ENCODE measurements at regions not wholly inside any gene's neighbourhood (a gene's known extent, or its start where the extent isn't known, plus 50 kb on each side); places are given as distances from the start of the nearest gene placed in this dataset.

- no peaks in the 10 kb centered on the region for H3F3A ChIP-seq (ENCODE audit: low read depth)
- H3K9ac ChIP-seq (ENCODE audit: low read depth, low read length, poor library complexity, severe bottlenecking), result no peak overlapping the region
- no peaks in the 10 kb centered on the region for H3K4me1 ChIP-seq (ENCODE audit: insufficient read depth, low read length, poor library complexity, severe bottlenecking)
- H3K4me3 ChIP-seq (ENCODE audit: low read length, poor library complexity, severe bottlenecking), result no peak overlapping the region
- no peaks in the 10 kb centered on the region; the same call in 1 of the 2 replicates for H3K9me3 ChIP-seq (ENCODE audit: insufficient read depth, low read depth, low read length)
- no peaks in the 10 kb centered on the region for H3K36me3 ChIP-seq (ENCODE audit: insufficient read depth, low read length)
- TF ChIP-seq, protein P1, sequence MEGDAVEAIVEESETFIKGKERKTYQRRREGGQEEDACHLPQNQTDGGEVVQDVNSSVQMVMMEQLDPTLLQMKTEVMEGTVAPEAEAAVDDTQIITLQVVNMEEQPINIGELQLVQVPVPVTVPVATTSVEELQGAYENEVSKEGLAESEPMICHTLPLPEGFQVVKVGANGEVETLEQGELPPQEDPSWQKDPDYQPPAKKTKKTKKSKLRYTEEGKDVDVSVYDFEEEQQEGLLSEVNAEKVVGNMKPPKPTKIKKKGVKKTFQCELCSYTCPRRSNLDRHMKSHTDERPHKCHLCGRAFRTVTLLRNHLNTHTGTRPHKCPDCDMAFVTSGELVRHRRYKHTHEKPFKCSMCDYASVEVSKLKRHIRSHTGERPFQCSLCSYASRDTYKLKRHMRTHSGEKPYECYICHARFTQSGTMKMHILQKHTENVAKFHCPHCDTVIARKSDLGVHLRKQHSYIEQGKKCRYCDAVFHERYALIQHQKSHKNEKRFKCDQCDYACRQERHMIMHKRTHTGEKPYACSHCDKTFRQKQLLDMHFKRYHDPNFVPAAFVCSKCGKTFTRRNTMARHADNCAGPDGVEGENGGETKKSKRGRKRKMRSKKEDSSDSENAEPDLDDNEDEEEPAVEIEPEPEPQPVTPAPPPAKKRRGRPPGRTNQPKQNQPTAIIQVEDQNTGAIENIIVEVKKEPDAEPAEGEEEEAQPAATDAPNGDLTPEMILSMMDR (conservative IDR thresholded peaks at IDR 0.05; ENCODE audit: low read length), result no peak
- no peak for TF ChIP-seq EZH2phosphoT487 (IDR thresholded peaks at IDR 0.05; ENCODE audit: borderline replicate concordance)
- H2AFZ ChIP-seq (ENCODE audit: low read length), result no peak overlapping the region
- no peaks in the 10 kb centered on the region for H4K20me1 ChIP-seq (ENCODE audit: insufficient read depth, low read length, poor library complexity, severe bottlenecking)
- H3K9me2 ChIP-seq (replicated peaks; ENCODE audit: low read depth, low read length), result no peaks in the 10 kb centered on the region
- H3K4me2 ChIP-seq (ENCODE audit: low read depth, low read length, poor library complexity, severe bottlenecking), result no peak overlapping the region
- H3K79me2 ChIP-seq (ENCODE audit: insufficient read depth, low read length), result no peaks in the 10 kb centered on the region
- no peaks in the 10 kb centered on the region for H3K27me3 ChIP-seq (ENCODE audit: insufficient read depth, low read length, poor library complexity, severe bottlenecking)
These were observed 748.2 kb upstream of the ADAMTS5 start for GRCh38 chr21:27715131-27715530.

GRCh38 chr21:27713154-27714109 lies 746.5 kb upstream of the ADAMTS5 start:
- no peak overlapping the region for H2AFZ ChIP-seq (ENCODE audit: low read length)
- no peak overlapping the region for H3K4me3 ChIP-seq (ENCODE audit: low read length, poor library complexity, severe bottlenecking)
- H3K4me1 ChIP-seq (ENCODE audit: insufficient read depth, low read length, poor library complexity, severe bottlenecking), result no peaks in the 10 kb centered on the region
- no peak overlapping the region for H3K4me2 ChIP-seq (ENCODE audit: low read depth, low read length, poor library complexity, severe bottlenecking)
- no peaks in the 10 kb centered on the region for H3K27me3 ChIP-seq (ENCODE audit: insufficient read depth, low read length, poor library complexity, severe bottlenecking)
- no peak overlapping the region for H3K9ac ChIP-seq (ENCODE audit: low read depth, low read length, poor library complexity, severe bottlenecking)
- H4K20me1 ChIP-seq (ENCODE audit: insufficient read depth, low read length, poor library complexity, severe bottlenecking), result no peaks in the 10 kb centered on the region
- H3K79me2 ChIP-seq (ENCODE audit: insufficient read depth, low read length), result no peaks in the 10 kb centered on the region
- H3K9me3 ChIP-seq (ENCODE audit: insufficient read depth, low read depth, low read length), result no peaks in the 10 kb centered on the region
- no peaks in the 10 kb centered on the region for H3F3A ChIP-seq (ENCODE audit: low read depth)
- no peak for TF ChIP-seq EZH2phosphoT487 (IDR thresholded peaks at IDR 0.05; ENCODE audit: borderline replicate concordance)
- TF ChIP-seq, protein P1 (conservative IDR thresholded peaks at IDR 0.05; ENCODE audit: low read length), result no peak
- H3K9me2 ChIP-seq (replicated peaks; ENCODE audit: low read depth, low read length), result no peaks in the 10 kb centered on the region
- H3K36me3 ChIP-seq (ENCODE audit: insufficient read depth, low read length), result no peaks in the 10 kb centered on the region

DNA sequence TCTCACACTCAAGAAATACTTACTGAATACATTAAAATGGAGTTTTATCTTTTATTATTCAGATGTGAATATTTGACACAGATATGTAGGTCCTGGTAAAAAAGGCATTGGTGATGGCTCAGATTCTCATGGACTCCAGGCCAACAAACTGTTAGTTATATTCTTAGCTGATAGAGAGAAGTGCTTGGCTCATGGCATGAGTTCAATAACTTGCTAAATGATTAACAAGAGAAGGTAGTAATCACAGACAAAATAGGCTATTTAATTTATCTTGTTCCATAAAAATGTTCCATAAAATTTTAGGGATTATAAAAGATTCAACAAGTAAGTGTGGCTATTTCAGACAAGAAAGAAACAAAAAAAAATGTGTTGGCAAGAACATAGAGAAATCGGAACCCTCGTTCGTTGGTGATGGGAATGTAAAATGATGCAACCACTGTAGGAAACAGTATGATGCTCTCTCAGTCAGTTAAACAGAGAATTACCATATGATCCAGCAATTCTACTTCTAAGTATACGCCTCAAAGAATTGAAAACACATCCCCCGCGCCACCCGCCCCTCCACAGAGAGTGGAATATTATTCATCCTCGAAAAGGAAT lies 737.8 kb upstream of the ADAMTS5 start:
- Histone ChIP-seq H3K9ac (ENCODE audit: low read depth, low read length, poor library complexity, severe bottlenecking) (no peak overlapping the region), H3K36me3 (ENCODE audit: insufficient read depth, low read length) (no peaks in the 10 kb centered on the region), H3K4me1 (ENCODE audit: insufficient read depth, low read length, poor library complexity, severe bottlenecking) (no peaks in the 10 kb centered on the region), H3K27me3 (ENCODE audit: insufficient read depth, low read length, poor library complexity, severe bottlenecking) (no peaks in the 10 kb centered on the region), H4K20me1 (ENCODE audit: insufficient read depth, low read length, poor library complexity, severe bottlenecking) (no peaks in the 10 kb centered on the region), H3K4me3 (ENCODE audit: low read length, poor library complexity, severe bottlenecking) (no peak overlapping the region), H3K9me3 (ENCODE audit: insufficient read depth, low read depth, low read length) (no peaks in the 10 kb centered on the region), H2AFZ (ENCODE audit: low read length) (no peak overlapping the region), H3F3A (ENCODE audit: low read depth) (no peaks in the 10 kb centered on the region), H3K4me2 (ENCODE audit: low read depth, low read length, poor library complexity, severe bottlenecking) (no peak overlapping the region), H3K79me2 (ENCODE audit: insufficient read depth, low read length) (no peaks in the 10 kb centered on the region), H3K9me2 (replicated peaks; ENCODE audit: low read depth, low read length) (no peaks in the 10 kb centered on the region)
- TF ChIP-seq, protein P1 (conservative IDR thresholded peaks at IDR 0.05; ENCODE audit: low read length), result no peak
- no peak for TF ChIP-seq EZH2phosphoT487 (IDR thresholded peaks at IDR 0.05; ENCODE audit: borderline replicate concordance)

Measured in Loucy (cell line).